Neural cell (in vitro differentiated cells): ENCODE measurements at regions not wholly inside any gene's neighbourhood (a gene's known extent, or its start where the extent isn't known, plus 50 kb on each side); places are given as distances from the start of the nearest gene placed in this dataset.
"Not testable (repeated sequence)": the region's sequence is repeated elsewhere in the genome, so short reads cannot be mapped to it uniquely, and the experiment has no call there.

Experiments used
- H2AFZ ChIP-seq: fragments of 200-600, 300-800 bp; sonication (generic), shearing (Covaris generic); 2 replicates; pipeline ENCODE4 v1.6.0; 2014; ENCODE audit warnings: low read depth, mild to moderate bottlenecking, antibody characterized with exemption, low read length, moderate library complexity
- H3F3A ChIP-seq: fragments of 200-600 bp; shearing (Covaris generic); 2 replicates; pipeline ENCODE4 v1.6.1; 2016; ENCODE audit warnings: mild to moderate bottlenecking, moderate library complexity, mixed read lengths, antibody characterized with exemption, low read length; ENCODE audit not compliant: insufficient read depth, poor library complexity, severe bottlenecking
- H3K27ac ChIP-seq: fragments of 200-600, 300-800 bp; sonication (generic), shearing (Covaris generic); 2 replicates; pipeline ENCODE4 v1.5.1; 2014; ENCODE audit warnings: mild to moderate bottlenecking, low read length, moderate library complexity
- H3K27me3 ChIP-seq: fragments of 300-800, 200-600 bp; sonication (generic), shearing (Covaris generic); 2 replicates; pipeline ENCODE4 v1.6.0; 2014; ENCODE audit warnings: mild to moderate bottlenecking, low read depth, low read length, moderate library complexity; ENCODE audit not compliant: insufficient read depth
- H3K36me3 ChIP-seq: fragments of 300-800, 200-600 bp; sonication (generic), shearing (Covaris generic); 2 replicates; pipeline ENCODE4 v1.5.1; 2014; ENCODE audit warnings: mild to moderate bottlenecking, antibody characterized with exemption, low read length, moderate library complexity; ENCODE audit not compliant: insufficient read depth
- H3K4me2 ChIP-seq: fragments of 300-800, 200-600 bp; sonication (generic), shearing (Covaris generic); 2 replicates; pipeline ENCODE4 v1.6.0; 2014; ENCODE audit warnings: mild to moderate bottlenecking, low read length
- H3K4me3 ChIP-seq: fragments of 300-800, 200-600 bp; sonication (generic), shearing (Covaris generic); 2 replicates; pipeline ENCODE4 v1.5.1; 2014; ENCODE audit warnings: mild to moderate bottlenecking, low read length, moderate library complexity
- H3K79me2 ChIP-seq: fragments of 200-600 bp; shearing (Covaris generic); replicated peaks from 2 replicates; pipeline ENCODE4 v1.6.0; 2014; ENCODE audit warnings: mild to moderate bottlenecking, low read length, moderate library complexity; ENCODE audit not compliant: insufficient read depth
- H3K9ac ChIP-seq: fragments of 300-800, 200-600 bp; sonication (generic), shearing (Covaris generic); 2 replicates; pipeline ENCODE4 v1.6.1; 2016; ENCODE audit warnings: mild to moderate bottlenecking, low read length, mixed read lengths
- H3K9me2 ChIP-seq: fragments of 200-600 bp; shearing (Covaris generic); 2 replicates; pipeline ENCODE4 v1.6.1; 2016; ENCODE audit warnings: mild to moderate bottlenecking, low read length, mixed read lengths; ENCODE audit not compliant: insufficient read depth
- H3K9me3 ChIP-seq: fragments of 200-600, 300-800 bp; sonication (generic), shearing (Covaris generic); 2 replicates; pipeline ENCODE4 v1.6.1; 2016; ENCODE audit warnings: mild to moderate bottlenecking, mixed run types, low read length, moderate library complexity, mixed read lengths
- H4K20me1 ChIP-seq: fragments of 200-600 bp; shearing (Covaris generic); 2 replicates; pipeline ENCODE4 v1.6.1; 2016; ENCODE audit warnings: mild to moderate bottlenecking, mixed run types; ENCODE audit not compliant: insufficient read depth

DNA sequence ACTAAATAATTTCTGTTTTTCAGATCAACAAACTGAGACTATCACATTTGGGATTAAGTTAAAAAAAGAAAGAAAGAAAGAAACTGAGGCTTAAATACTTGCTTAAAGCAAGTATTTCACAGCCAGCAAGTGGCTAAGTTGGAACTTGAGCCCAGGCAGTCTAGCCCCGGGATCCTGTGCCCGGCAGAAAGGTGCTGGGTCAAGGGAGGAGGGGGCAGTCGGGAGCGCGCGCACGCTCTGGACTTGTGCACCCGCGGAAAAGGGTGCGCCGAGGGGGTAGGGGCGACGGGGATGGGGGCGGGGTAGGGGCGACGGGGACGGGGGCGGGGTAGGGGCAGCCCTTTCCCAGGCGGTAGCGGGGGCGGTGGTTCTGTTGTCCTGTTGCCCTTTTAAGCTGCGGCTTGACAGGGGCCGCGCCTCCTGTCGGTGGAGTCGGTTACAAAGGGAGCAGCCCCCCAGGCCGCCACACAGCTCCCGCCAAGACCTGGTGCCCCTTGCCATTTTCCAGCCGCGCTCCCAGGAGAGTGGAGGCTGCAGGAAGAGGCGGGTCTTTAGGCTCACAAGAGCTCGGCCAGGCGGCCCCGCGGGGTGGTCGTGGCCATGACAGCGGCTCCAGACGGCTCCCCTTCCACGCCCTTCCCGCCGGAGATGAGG lies 60.6 kb downstream of the GOLGA8T start:
- H4K20me1 ChIP-seq, H3K27ac ChIP-seq, H3F3A ChIP-seq, H3K9me2 ChIP-seq, H2AFZ ChIP-seq, H3K9me3 ChIP-seq, H3K27me3 ChIP-seq, H3K9ac ChIP-seq, H3K4me2 ChIP-seq, H3K36me3 ChIP-seq, H3K79me2 ChIP-seq: not testable (repeated sequence)
- H3K4me3 ChIP-seq = peak overlapping the region; percentile 39

DNA sequence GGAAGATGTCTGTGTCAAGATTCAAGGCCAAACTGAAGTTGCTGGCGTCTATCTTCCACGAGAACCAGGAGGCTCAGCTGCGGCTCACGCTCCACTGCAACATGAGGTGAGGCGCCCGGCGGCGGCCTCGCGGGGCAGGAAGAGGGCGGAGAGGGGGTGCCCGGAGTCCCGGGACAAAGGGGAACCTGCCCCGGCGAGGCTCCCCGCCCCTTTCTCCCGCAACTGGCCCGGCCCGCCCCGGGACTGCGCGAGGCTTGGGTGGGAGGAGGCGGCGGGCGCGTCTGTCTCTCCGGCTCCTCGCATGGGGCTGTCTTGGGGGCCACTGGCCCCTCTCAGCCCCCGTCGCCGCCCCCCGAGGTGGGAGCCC lies 61.1 kb downstream of the GOLGA8T start:
- not testable (repeated sequence) for H4K20me1 ChIP-seq, H2AFZ ChIP-seq, H3K27me3 ChIP-seq, H3K9me2 ChIP-seq, H3K27ac ChIP-seq, H3K36me3 ChIP-seq, H3K9ac ChIP-seq, H3K79me2 ChIP-seq, H3F3A ChIP-seq, H3K4me2 ChIP-seq, H3K9me3 ChIP-seq
- H3K4me3 ChIP-seq = peak overlapping the region; percentile 39

DNA sequence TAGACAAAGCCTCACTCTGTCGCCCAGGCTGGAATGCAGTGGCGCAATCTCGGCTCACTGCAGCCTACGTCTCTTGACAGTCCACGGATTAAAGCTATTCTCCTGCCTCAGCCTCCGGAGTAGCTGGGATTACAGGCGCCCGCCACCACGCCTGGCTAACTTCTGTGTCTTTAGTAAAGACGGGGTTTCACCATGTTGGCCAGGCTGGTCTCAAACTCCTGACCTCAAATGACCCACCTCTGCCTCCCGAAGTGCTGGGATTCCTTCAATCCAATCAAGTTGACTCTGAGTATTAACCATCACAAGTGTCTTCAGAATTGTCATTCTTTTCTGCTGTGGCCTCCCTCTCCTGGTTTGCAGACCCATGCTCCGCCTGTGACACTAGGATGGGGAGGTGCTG lies 61.9 kb downstream of the GOLGA8T start:
- H3K9ac ChIP-seq, H3K4me3 ChIP-seq, H3K9me2 ChIP-seq, H3K27ac ChIP-seq, H3K79me2 ChIP-seq, H3K27me3 ChIP-seq, H3K36me3 ChIP-seq, H2AFZ ChIP-seq, H3K9me3 ChIP-seq, H3K4me2 ChIP-seq, H3F3A ChIP-seq, H4K20me1 ChIP-seq: not testable (repeated sequence)

DNA sequence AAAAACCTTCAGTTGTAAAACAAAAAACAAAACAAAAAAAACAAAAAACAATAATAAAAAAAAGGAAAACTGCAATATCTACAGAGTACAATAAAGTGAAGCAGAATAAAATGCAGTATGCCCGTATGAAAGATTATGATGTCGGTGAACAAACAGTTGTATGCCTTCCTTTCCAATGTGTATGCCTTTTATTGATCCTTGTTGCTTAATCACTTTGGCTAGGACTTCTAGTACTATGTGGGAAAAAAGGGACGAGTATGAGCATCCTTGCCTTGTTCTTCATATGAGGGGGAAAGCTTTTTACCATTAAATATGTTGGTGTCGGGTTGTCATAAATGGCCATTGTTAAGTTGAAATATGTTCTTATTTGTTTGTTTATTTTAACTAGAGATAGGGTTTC lies 66.7 kb downstream of the GOLGA8T start:
- not testable (repeated sequence) for H3K9me3 ChIP-seq, H2AFZ ChIP-seq, H4K20me1 ChIP-seq, H3K79me2 ChIP-seq, H3K9me2 ChIP-seq, H3K4me3 ChIP-seq, H3K4me2 ChIP-seq, H3K9ac ChIP-seq, H3K36me3 ChIP-seq, H3F3A ChIP-seq, H3K27me3 ChIP-seq, H3K27ac ChIP-seq

DNA sequence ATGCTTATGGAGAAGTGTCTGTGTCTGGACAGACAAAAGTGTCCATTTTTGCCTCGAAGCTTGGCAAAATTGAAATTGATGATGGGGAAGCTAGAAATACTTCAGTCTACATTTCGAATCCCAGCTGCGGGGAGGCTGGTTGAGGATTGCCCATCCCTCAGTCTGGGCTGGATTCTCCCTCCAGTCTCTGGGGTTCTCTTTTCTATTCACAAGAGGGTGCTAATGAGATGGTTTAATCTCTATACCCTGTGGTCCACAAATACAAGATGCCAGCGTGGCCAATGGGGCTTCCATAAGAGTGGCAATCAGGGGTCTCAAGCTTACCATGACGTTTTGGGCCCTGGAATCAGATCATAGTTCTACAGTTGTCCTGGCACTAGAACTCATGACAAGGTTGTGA lies 78.9 kb downstream of the GOLGA8T start:
- H3K9me2 ChIP-seq, H3K9me3 ChIP-seq, H3K9ac ChIP-seq, H2AFZ ChIP-seq, H3K79me2 ChIP-seq, H4K20me1 ChIP-seq, H3K36me3 ChIP-seq, H3K4me2 ChIP-seq, H3K27me3 ChIP-seq, H3K27ac ChIP-seq, H3K4me3 ChIP-seq, H3F3A ChIP-seq: not testable (repeated sequence)

DNA sequence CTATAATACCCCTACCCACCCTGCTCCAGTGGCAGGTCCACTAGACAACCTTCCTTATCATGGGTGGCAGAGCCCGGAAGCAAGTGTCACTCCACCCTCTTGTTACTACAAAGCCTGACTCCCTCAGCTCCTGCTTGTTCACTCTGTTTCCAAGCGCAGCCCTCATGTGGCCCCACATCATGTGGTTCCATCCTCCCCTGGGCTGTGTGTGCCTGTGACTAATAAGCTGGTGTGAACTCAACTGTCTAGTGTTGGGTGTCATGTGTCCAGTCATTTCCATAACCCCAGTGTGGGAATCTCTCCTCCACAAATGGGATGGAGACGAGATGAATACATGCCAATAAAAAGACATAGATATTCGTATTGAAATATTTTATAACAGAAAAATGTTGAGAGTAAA lies 87.0 kb downstream of the GOLGA8T start:
- H2AFZ ChIP-seq, H3K79me2 ChIP-seq, H3K9me2 ChIP-seq, H3F3A ChIP-seq, H3K9ac ChIP-seq, H4K20me1 ChIP-seq, H3K4me2 ChIP-seq, H3K36me3 ChIP-seq, H3K27ac ChIP-seq, H3K4me3 ChIP-seq, H3K27me3 ChIP-seq, H3K9me3 ChIP-seq: not testable (repeated sequence)

DNA sequence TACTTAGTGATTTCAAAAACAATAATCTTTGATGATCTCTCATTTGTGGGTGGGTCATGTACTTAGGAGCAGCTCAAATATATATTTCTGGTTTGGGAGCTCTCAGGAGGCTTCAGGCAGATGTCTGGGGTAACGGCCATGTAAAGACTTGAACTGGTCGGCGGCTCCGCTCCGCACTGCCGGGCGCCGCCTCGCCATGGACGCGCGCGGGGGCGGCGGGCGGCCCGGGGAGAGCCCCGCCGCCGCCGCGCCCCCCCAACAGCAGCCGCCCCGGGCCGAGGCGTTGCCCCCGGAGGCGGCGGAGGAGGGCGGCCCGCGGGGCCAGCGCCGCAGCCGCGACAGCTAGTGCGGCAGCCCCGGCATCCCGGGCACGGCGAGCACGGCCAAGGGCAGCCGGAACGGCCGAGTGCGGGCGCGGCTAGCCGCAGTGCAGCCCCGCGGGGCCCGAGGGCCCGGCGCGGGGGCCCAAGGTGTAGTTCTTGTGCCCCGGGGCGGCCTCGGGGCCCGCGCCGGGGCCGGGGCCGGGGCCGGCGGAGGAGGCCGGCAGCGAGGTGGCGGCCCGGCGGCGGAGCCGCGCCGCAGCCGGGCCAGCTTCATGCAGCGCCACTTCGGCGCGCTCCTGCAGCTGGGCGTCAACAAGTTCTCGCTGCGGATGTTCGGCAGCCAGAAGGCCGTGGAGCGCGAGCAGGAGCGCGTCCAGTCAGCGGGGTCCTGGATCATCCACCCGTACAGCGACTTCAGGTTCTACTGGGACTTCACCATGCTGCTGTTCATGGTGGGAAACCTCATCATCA lies 88.1 kb downstream of the GOLGA8T start:
- not testable (repeated sequence) for H3K4me2 ChIP-seq, H2AFZ ChIP-seq, H3K9me3 ChIP-seq, H4K20me1 ChIP-seq, H3K36me3 ChIP-seq, H3K4me3 ChIP-seq, H3K27me3 ChIP-seq, H3K9ac ChIP-seq, H3K9me2 ChIP-seq, H3K79me2 ChIP-seq, H3F3A ChIP-seq, H3K27ac ChIP-seq

DNA sequence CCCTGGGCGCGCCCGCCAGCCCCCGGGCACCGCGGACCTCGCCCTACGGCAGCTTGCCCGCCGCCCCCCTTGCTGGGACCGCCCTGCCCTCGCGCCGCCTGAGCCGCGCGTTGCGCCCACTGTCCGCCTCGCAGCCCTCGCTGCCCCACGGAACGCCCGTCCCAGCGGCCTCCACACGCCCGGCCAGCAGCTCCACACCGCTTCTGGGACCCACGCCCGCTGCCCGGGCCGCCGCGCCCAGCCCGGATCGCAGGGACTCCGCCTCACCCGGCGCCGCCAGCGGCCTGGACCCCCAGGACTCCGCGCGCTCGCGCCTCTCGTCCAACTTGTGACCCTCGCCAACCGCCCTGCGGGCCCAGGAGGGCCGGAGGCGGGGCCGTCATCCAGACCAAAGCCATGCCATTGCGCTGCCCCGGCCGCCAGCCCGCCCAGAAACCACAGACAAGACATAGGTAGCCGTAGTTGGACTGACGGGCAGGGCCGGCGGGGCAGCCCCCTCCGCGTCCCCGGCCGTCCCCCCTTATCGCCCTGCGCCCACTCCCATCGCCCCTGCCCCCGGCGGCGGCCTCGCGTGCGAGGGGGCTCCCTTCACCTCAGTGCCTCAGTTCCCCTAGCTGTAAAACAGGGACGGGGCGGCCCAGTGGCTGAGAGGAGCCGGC lies 90.5 kb downstream of the GOLGA8T start:
- not testable (repeated sequence) for H3K9me2 ChIP-seq, H3K4me3 ChIP-seq, H3K9ac ChIP-seq, H3K27ac ChIP-seq, H3K27me3 ChIP-seq, H3F3A ChIP-seq, H3K79me2 ChIP-seq, H4K20me1 ChIP-seq, H3K36me3 ChIP-seq, H3K4me2 ChIP-seq, H2AFZ ChIP-seq, H3K9me3 ChIP-seq
